PC-3 (cell line): ENCODE measurements at regions not wholly inside any gene's neighbourhood (a gene's known extent, or its start where the extent isn't known, plus 50 kb on each side); places are given as distances from the start of the nearest gene placed in this dataset.

Experiments used
- ATAC-seq: fragments of 200-7000 bp; cut with Tn5 transposase; 2 replicates; pipeline ENCODE4 v1.9.1; 2020; ENCODE audit warnings: mild to moderate bottlenecking, moderate library complexity
- BruUV-seq: library from RNA; stranded (reverse); fragments of 400-500 nt; replicated peaks from 2 replicates; lab custom pipeline; 2021; lab: Mats Ljungman, UMichigan
- CTCF ChIA-PET: fragments of 300-600 bp; sonication (Branson Sonifier 250); formaldehyde crosslinking; loops from one replicate; lab custom pipeline; 2022; ENCODE audit warnings: antibody characterized with exemption; lab: Charles Lee
- POLR2A ChIA-PET: fragments of 300-600 bp; sonication (Branson Sonifier 250); formaldehyde crosslinking; loops from one replicate; lab custom pipeline; 2022; ENCODE audit warnings: antibody characterized with exemption; ENCODE audit not compliant: unreplicated experiment; lab: Charles Lee
- DNase-seq: peaks from one replicate; pipeline ENCODE4 v3.0.0-alpha.2; 2015
- H2AFZ ChIP-seq: fragments of 300-600 bp; sonication (generic); 2 replicates; pipeline ENCODE4 v1.6.0; 2016; ENCODE audit warnings: antibody characterized with exemption, low read length
- H3F3A ChIP-seq: fragments of 300-600 bp; sonication (generic); one replicate; pipeline ENCODE4 v1.6.0; 2017; ENCODE audit warnings: antibody characterized with exemption, low read length, control low read depth, mild to moderate bottlenecking; ENCODE audit not compliant: unreplicated experiment
- H3K27ac ChIP-seq: fragments of 300-600 bp; sonication (generic); 2 replicates; pipeline ENCODE4 v1.5.1; 2016; ENCODE audit warnings: mild to moderate bottlenecking, low read length
- H3K27me3 ChIP-seq: fragments of 300-600 bp; sonication (generic); 2 replicates; pipeline ENCODE4 v1.6.1; 2016; ENCODE audit warnings: low read length, mixed read lengths
- H3K36me3 ChIP-seq: fragments of 300-600 bp; sonication (generic); 2 replicates; pipeline ENCODE4 v1.6.1; 2016; ENCODE audit warnings: low read depth, mixed run types, low read length, mixed read lengths
- H3K4me1 ChIP-seq: fragments of 300-600 bp; sonication (generic); 2 replicates; pipeline ENCODE4 v1.5.1; 2016; ENCODE audit warnings: low read length; ENCODE audit not compliant: insufficient read depth
- H3K4me2 ChIP-seq: fragments of 300-600 bp; sonication (generic); 2 replicates; pipeline ENCODE4 v1.6.0; 2016; ENCODE audit warnings: low read length
- H3K4me3 ChIP-seq: fragments of 300-600 bp; sonication (generic); 2 replicates; pipeline ENCODE4 v1.5.1; 2016; ENCODE audit warnings: mild to moderate bottlenecking, low read length, mixed read lengths
- H3K79me2 ChIP-seq: fragments of 300-600 bp; sonication (generic); 2 replicates; pipeline ENCODE4 v1.6.1; 2017; ENCODE audit warnings: low read length, mixed read lengths
- H3K9ac ChIP-seq: fragments of 300-600 bp; sonication (generic); 2 replicates; pipeline ENCODE4 v1.6.0; 2016; ENCODE audit warnings: mild to moderate bottlenecking, low read length
- H3K9me2 ChIP-seq: fragments of 300-600 bp; sonication (generic); replicated peaks from 2 replicates; pipeline ENCODE4 v1.6.1; 2016; ENCODE audit warnings: mixed run types, low read length, mixed read lengths
- H3K9me3 ChIP-seq: fragments of 300-600 bp; sonication (generic); 2 replicates; pipeline ENCODE4 v1.6.1; 2016; ENCODE audit warnings: low read length, mixed read lengths
- H4K20me1 ChIP-seq: fragments of 300-600 bp; sonication (generic); 2 replicates; pipeline ENCODE4 v1.6.1; 2016; ENCODE audit warnings: low read length, mixed read lengths
- EZH2 ChIP-seq: fragments of 300-600 bp; sonication (generic); IDR thresholded peaks from one replicate; pipeline ENCODE4 v1.6.1; 2017; ENCODE audit warnings: antibody characterized with exemption, mild to moderate bottlenecking, low read length; ENCODE audit not compliant: unreplicated experiment
- EZH2phosphoT487 ChIP-seq: fragments of 300-600 bp; sonication (generic); IDR thresholded peaks from 2 replicates; pipeline ENCODE4 v1.6.1; 2018; ENCODE audit warnings: mild to moderate bottlenecking, antibody characterized with exemption, low read length, borderline replicate concordance
- intact Hi-C: fragments of 100-400 bp; cut with micrococcal nuclease; formaldehyde crosslinking; loops from 2 replicates; pipeline ENCODE4 v1.9.0; 2023
- TF ChIP-seq, protein P1 (sequence below): fragments of 300-600 bp; sonication (generic); conservative IDR thresholded peaks from 2 replicates; pipeline ENCODE4 v1.5.1; 2017; ENCODE audit warnings: antibody characterized with exemption, low read depth, mild to moderate bottlenecking, low read length

GRCh38 chr10:9275861-9276260, 1221.4 kb downstream of the GATA3 start:
- H3K36me3 ChIP-seq: no peaks in the 10 kb centered on the region
- intact Hi-C loops: no loop called here
- H3K4me3 ChIP-seq: no peak overlapping the region
- no peak overlapping the region for H2AFZ ChIP-seq
- no peaks in the 10 kb centered on the region for H3F3A ChIP-seq
- no peaks in the 10 kb centered on the region for H3K9me3 ChIP-seq
- CTCF ChIA-PET: no interaction called here
- H3K79me2 ChIP-seq: no peaks in the 10 kb centered on the region
- H3K9ac ChIP-seq: no peak overlapping the region
- no peak for ATAC-seq
- H3K27me3 ChIP-seq: peaks cover 14% of the 10 kb centered on the region; the same call in 1 of the 2 replicates
- no peak overlapping the region for H3K4me2 ChIP-seq
- POLR2A ChIA-PET: no interaction called here
- DNase-seq: no peak
- no peaks in the 10 kb centered on the region for H3K4me1 ChIP-seq
- H3K9me2 ChIP-seq: no peaks in the 10 kb centered on the region
- H4K20me1 ChIP-seq: no peaks in the 10 kb centered on the region
- TF ChIP-seq EZH2: no peak
- TF ChIP-seq, protein P1, sequence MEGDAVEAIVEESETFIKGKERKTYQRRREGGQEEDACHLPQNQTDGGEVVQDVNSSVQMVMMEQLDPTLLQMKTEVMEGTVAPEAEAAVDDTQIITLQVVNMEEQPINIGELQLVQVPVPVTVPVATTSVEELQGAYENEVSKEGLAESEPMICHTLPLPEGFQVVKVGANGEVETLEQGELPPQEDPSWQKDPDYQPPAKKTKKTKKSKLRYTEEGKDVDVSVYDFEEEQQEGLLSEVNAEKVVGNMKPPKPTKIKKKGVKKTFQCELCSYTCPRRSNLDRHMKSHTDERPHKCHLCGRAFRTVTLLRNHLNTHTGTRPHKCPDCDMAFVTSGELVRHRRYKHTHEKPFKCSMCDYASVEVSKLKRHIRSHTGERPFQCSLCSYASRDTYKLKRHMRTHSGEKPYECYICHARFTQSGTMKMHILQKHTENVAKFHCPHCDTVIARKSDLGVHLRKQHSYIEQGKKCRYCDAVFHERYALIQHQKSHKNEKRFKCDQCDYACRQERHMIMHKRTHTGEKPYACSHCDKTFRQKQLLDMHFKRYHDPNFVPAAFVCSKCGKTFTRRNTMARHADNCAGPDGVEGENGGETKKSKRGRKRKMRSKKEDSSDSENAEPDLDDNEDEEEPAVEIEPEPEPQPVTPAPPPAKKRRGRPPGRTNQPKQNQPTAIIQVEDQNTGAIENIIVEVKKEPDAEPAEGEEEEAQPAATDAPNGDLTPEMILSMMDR: no peak
- TF ChIP-seq EZH2phosphoT487: no peak
- H3K27ac ChIP-seq: no peak overlapping the region
- BruUV-seq: no TSS peak

DNA sequence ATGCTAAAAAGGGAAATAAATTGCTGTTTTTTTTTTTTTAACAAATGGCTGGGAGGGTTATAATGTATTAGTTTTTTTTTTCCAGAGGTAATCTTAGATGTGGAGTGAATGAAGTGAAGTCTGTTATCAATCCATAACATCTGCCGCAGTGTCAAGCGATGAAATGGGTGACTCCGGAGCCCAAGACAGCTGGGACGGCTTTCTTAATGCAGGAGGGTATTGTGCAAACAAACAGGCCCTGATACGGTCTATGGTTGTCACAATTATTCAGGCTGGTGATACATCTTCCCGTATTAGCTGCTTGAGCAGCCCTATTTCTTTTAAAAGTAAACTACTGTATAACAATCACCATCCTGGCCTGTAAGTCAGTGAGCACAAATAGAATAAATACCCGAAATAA, 1231.2 kb downstream of the GATA3 start:
- Histone ChIP-seq H3K4me1 (no peaks in the 10 kb centered on the region), H3K4me2 (no peak overlapping the region), H2AFZ (no peak overlapping the region), H3K9ac (no peak overlapping the region), H3K27ac (no peak overlapping the region), H3K27me3 (peaks cover 22% of the 10 kb centered on the region), H3K4me3 (no peak overlapping the region), H3F3A (no peaks in the 10 kb centered on the region), H3K9me3 (no peaks in the 10 kb centered on the region), H3K79me2 (no peaks in the 10 kb centered on the region), H3K36me3 (no peaks in the 10 kb centered on the region), H4K20me1 (no peaks in the 10 kb centered on the region), H3K9me2 (no peaks in the 10 kb centered on the region)
- POLR2A ChIA-PET: no interaction called here
- TF ChIP-seq EZH2phosphoT487 (no peak), EZH2 (no peak)
- TF ChIP-seq, protein P1: no peak
- CTCF ChIA-PET: no interaction called here
- DNase-seq (no peak), ATAC-seq (no peak)
- no TSS peak for BruUV-seq
- intact Hi-C loops: no loop called here

- no peaks in the 10 kb centered on the region for H3K79me2 ChIP-seq
- H3K9me2 ChIP-seq: no peaks in the 10 kb centered on the region
- H3K27me3 ChIP-seq: peaks cover 22% of the 10 kb centered on the region
- TF ChIP-seq EZH2: no peak
- TF ChIP-seq, protein P1: no peak
- no peak for TF ChIP-seq EZH2phosphoT487
- no peaks in the 10 kb centered on the region for H3K36me3 ChIP-seq
- H4K20me1 ChIP-seq: no peaks in the 10 kb centered on the region
- ChIA-PET POLR2A (no interaction called here), CTCF (no interaction called here)
- no peak overlapping the region for H3K27ac ChIP-seq
- H3K9me3 ChIP-seq: no peaks in the 10 kb centered on the region
- H3F3A ChIP-seq: no peaks in the 10 kb centered on the region
- no peaks in the 10 kb centered on the region for H3K4me1 ChIP-seq
- no peak overlapping the region for H3K4me3 ChIP-seq
- no peak overlapping the region for H3K4me2 ChIP-seq
- no peak for DNase-seq
- H3K9ac ChIP-seq: no peak overlapping the region
- ATAC-seq: no peak
- no peak overlapping the region for H2AFZ ChIP-seq
- BruUV-seq: no TSS peak
- intact Hi-C loops: no loop called here
Measured at GRCh38 chr10:9289811-9290210, 1235.3 kb downstream of the GATA3 start.
